ENCODE measurements at regions not wholly inside any gene's neighbourhood (a gene's known extent, or its start where the extent isn't known, plus 50 kb on each side); places are given as distances from the start of the nearest gene placed in this dataset.

GRCh38 chr9:107886826-107887225 lies 397.3 kb upstream of the KLF4 start:
- DNase-seq = no peak

- DNase-seq = no peak
Observed at GRCh38 chr9:107883496-107884124, 394.0 kb upstream of the KLF4 start.

- no peak for DNase-seq
Observed at GRCh38 chr9:107881626-107882300, 392.2 kb upstream of the KLF4 start.

- DNase-seq = no peak
Observed at GRCh38 chr9:107878462-107878861, 388.9 kb upstream of the KLF4 start.

GRCh38 chr9:107875571-107875980 lies 386.0 kb upstream of the KLF4 start:
- no peak for DNase-seq

GRCh38 chr9:107874591-107875369 lies 385.2 kb upstream of the KLF4 start:
- DNase-seq = no peak

GRCh38 chr9:107874137-107874536 lies 384.6 kb upstream of the KLF4 start:
- DNase-seq = no peak

- DNase-seq = no peak
Observed at GRCh38 chr9:107872457-107873192, 383.1 kb upstream of the KLF4 start.

GRCh38 chr9:107870927-107871680 lies 381.5 kb upstream of the KLF4 start:
- DNase-seq = no peak

GRCh38 chr9:107870221-107870620 lies 380.7 kb upstream of the KLF4 start:
- no peak for DNase-seq

- no peak for DNase-seq
Observed at GRCh38 chr9:107869111-107869510, 379.5 kb upstream of the KLF4 start.

GRCh38 chr9:107868186-107868585 lies 378.6 kb upstream of the KLF4 start:
- no peak for DNase-seq

GRCh38 chr9:107867738-107868137 lies 378.2 kb upstream of the KLF4 start:
- DNase-seq = no peak

GRCh38 chr9:107866711-107867311 lies 377.2 kb upstream of the KLF4 start:
- DNase-seq = no peak

GRCh38 chr9:107863396-107863795 lies 373.8 kb upstream of the KLF4 start:
- no peak for DNase-seq

- DNase-seq = no peak
Observed at GRCh38 chr9:107862881-107863280, 373.3 kb upstream of the KLF4 start.

GRCh38 chr9:107862323-107862722 lies 372.8 kb upstream of the KLF4 start:
- DNase-seq = no peak

GRCh38 chr9:107861075-107861474 lies 371.5 kb upstream of the KLF4 start:
- DNase-seq = no peak

GRCh38 chr9:107858260-107858659 lies 368.7 kb upstream of the KLF4 start:
- DNase-seq = no peak

- DNase-seq = no peak
Observed at GRCh38 chr9:107856633-107857032, 367.1 kb upstream of the KLF4 start.

GRCh38 chr9:107855164-107855563 lies 365.6 kb upstream of the KLF4 start:
- no peak for DNase-seq

- no peak for DNase-seq
Observed at GRCh38 chr9:107853461-107853860, 363.9 kb upstream of the KLF4 start.
